SKM-1 (cell line): ENCODE measurements at regions not wholly inside any gene's neighbourhood (a gene's known extent, or its start where the extent isn't known, plus 50 kb on each side); places are given as distances from the start of the nearest gene placed in this dataset.

ENCODE experiments used
- DNase-seq: peaks from one replicate; lab custom pipeline; 2025; ENCODE audit not compliant: unreplicated experiment; lab: John Stamatoyannopoulos, UW

DNA sequence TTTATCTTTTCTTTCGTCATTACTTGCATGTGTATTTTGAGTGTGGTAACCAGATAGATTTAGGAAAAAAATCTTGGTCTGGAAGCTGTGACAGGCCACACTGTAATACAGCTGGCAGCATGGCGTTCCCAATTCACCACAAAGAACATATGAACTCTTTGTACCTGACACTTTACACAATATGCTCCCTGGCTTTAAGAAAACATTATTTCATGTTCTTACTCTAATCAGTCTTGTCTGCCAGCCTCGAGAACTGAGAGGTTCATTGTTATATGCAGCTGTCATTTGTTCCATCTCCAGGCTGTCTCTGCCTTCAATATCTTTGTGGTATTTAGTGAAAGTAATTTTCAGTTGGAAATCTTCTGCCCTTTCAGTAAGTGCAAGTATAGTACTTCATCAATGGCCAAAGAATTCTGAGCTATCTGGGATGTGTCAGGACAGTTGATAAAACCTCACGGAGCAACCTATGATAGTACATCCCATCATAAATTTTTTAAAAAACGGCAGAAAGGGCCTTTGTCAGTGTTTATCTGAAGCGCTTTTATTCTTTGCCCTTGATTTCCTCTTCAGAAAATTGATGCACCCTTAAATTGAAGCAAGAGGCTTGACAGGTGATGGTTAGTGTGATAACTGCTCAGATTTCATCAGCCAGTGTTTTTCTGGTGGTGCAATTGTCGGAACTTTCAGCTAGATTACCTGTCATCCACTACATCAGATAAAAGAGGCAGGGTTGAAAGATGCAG lies 146.3 kb upstream of the SP8 start:
- DNase-seq = no peak

DNA sequence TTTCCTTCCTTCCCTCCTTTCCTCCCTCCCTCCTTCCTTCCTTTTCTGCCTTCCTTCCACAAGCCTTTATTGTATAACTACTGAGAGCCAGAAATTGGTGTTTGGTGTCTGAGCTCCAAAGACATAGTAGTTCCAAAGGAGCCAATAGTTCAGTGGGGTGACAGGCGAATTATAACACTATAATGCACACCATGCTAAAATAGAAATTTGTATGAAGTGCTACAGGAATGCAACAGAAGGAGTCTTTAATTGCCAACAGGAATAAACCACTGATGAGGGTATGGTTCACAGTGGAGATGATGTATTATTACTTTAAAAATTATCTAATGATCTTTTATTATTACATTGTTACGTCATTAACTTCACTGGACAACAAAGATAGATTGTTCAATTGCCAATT lies 158.8 kb upstream of the SP8 start:
- DNase-seq = no peak

DNA sequence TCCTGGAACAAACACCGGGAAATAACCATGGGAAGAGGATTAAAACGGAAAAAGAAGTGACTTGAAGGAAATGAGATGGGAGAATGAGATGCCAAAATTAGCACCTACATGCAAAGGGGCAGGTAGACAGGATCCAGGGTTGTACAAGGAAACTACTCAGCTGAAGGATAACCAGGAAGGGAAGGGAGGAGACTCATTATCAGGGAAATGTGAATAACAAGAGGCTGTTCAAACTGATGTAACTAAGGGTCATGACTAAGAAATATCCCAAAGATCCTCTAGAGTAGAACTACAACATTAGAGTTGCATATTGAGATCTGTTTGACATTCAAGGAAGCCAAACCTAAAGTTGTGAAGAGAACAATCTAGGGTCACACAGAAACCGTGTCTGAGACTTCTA lies 166.2 kb upstream of the SP8 start:
- no peak for DNase-seq

DNA sequence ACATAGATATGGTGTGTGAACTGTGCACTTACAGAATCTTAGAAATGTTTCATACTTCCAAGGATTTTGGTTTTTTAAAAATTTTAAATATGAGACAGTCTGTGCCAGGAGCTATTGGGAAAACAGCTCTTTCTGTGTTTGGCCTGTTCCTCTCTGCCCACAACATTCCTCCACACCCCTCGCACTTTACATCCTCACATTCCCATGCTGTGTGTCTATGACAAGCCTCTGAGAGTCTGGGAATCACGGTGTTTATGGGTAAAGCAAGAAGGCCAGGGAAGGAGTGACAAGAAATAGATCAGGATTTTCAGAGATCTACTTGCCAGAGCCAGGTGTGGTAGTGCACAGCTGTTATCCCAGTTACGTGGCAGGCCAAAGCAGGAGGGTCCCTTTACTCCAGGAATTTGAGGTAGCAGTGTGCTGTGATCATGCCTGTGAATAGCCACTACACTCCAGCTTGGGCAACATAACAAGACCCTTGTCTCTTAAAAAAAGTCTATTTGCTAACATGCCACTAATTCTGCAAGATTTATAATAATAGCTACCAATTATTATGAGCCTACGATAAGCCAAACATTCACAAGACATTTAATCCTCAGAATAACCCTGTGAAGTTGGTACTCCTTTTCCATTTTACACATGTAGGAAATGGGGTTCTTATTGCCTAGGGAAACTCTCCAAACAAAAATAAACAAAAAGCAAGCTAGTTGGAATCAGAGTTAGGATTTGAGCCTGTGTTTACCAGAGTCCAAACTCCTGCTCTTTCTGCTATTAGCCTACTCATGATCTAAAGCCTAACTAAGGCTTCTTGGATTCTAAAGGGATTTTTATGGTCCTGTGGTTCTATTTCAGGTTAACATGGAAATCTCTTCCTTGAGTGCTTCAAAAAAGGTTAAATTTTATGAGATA lies 168.3 kb upstream of the SP8 start:
- no peak for DNase-seq

DNA sequence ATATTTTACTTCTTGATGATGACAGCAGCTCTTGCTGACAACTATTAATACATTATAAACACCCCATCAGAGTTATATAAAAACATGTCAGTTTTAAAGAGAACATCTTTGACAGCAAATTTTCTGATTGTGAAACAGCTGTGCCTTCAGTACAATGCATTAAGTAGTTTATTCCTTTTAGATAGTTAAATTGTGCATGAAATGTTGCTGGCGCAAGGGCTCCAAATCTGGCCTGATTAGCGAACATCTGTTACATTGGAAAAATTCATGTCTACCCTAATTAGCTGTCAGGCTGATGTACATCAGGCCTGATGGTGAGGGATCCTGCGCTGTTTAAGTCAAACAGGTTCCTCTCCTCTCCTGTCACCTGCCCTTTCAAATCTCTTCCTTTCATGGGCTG lies 171.9 kb upstream of the SP8 start:
- no peak for DNase-seq

DNA sequence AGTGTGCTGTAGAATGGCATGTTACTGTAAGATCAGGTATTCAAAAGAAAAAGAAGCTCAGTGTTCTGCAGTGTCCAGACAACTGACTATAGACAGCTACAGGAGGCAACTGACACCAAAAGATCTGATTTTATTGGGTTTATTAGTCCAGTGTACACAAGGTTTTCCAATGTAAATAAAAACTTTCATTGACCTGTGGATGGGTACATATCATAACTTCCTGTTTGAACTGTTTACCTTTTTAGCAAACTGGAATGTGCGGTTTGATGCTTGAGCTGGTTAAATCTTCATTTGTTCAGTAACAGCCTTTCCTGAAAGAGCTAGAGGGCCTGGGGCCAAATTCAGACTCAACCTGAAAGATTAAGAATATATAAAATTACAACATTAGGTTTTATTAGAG lies 172.6 kb upstream of the SP8 start:
- DNase-seq = no peak

DNA sequence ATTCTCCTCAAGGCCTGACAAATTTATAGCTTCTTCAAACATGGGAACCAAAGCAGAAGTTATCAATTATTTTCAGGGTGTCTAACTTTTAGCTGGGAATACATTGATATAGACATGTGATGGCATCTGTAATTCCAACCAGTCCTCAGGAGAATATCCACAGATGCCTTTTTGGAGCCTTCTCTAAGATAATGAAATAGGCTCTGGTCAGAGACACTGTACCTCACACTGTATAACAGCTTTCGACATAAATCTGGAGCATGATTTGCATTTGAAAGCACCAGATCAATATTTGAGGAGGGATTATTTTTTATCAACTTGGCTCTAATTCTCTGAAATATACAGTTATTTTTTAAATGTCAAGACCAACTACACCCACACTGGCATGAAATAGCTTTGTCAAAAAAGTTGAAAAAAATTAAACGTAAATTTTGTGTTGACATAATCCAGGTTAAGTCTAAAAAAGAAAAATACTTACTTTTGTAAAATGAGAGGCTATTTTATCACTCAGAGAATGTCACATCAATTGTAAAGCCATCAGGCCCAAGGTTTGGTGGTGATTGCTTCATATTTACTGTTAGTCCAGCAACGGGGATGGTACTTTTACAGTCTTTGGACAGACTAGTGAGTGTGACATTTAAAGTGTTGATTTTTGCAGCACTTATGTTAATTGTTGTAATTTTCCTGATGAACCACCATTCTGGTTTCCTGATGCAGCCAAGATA lies 177.0 kb upstream of the SP8 start:
- no peak for DNase-seq

DNA sequence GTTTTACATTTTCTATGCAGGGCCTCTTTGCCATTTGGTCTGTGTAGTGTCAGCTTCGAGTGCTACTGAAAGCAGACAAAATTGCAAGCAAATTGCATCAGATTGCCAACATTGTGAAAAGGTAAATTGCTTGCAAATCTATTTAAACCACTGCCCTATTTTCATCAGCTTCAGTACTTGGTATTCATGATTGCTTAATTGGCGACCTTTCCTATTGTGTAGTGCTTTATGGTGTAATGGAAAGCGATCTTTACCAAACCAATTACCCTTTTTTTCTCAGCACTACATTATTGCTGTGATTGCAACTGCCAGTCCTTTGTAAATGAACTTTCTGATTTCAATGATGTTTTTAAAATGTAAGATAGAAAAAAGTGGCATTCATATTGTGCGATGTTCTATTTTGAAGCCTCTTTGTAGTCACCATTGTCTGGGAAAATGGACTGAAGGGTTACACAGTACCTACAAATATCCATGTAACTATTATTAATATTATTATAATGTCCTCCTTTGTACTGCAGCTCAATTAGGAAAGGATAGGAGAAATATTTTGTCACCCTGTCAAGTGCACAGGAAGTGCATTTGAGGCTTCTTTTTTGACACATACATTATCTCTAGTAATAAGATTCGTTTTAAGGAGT lies 177.7 kb upstream of the SP8 start:
- DNase-seq = no peak

DNA sequence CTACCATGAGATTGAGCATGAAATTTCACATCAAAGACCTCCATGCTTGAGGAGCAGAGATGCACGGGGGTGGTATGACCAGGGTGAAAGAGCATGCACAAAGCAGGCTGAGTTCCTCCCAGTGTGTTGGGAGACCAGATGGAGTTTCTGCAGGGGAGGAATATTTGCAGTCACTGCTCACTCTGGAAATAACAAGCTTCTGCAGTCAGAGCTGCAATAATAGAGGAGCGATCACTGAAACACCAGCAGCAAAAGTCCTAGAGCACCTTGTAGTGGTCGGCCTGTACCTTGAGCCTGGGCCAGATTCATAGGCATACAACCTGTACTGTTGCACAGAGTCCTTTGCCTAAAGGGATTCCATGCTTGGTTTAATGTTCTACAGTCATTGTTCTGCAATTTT lies 184.5 kb upstream of the SP8 start:
- no peak for DNase-seq

DNA sequence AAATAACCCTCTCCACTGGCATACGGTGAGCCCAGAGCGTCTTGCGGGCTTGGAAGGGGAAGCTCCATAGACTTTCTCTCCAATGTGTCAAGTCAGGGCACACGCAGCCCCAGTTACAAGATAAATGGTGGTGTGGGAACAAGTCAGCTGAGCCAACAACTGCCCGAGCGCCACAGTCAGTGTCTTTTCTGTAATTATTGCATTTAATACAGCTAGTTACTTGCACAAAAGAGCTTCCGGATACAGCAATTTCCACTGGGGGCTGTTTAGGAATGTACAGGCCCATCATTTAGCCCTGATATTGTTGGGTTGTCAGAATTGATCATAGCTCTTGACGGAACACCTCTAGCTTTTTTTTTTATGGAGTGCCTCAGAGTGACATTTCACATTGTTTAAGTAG lies 193.5 kb upstream of the SP8 start:
- DNase-seq = no peak

DNA sequence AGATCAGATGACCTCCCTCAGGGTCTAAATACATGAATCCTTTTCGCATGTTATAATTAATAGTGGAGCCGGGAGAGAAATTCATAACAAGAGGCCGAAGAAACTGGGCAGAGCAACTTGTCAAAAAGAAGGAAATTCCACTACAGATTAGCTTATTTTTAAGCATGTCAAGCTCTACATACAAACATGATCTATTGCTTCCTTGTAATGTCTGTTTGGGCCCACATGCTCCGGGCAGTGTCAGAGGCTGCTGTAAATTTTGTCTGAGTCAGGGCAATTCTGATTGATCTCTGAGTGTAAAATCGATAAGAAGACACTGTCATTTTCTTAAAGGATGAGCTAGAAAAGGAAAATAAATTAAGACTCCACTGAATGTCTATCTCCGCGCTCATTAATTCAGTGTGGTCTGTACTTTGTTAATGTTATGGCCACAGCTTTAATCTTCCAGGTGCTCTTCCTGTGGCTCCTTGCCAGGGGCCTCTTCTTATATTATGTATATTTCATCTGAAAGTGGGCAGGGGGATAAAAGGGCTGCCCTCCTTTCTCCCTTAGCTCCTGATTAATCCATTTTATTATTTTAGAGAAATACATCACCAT lies 194.1 kb upstream of the SP8 start:
- no peak for DNase-seq

DNA sequence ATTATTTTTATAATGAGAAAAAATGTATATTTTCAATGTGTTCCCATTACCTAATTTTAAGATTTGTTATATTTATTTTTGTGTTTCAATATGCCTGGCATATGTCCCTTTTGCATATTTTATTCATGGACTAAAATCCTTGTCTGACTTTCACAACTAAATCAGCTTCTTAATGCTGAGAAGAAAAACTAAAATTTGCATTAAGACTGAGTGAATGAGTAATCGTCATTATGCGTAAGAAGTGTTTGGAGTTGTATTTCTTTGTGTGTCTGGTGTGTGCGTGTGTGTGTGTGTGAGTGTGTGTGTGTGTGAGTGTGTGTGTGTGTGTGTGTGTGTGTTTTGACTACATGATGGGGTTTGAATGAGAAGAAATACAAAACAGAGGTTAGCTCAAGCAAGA lies 201.7 kb upstream of the SP8 start:
- no peak for DNase-seq

DNA sequence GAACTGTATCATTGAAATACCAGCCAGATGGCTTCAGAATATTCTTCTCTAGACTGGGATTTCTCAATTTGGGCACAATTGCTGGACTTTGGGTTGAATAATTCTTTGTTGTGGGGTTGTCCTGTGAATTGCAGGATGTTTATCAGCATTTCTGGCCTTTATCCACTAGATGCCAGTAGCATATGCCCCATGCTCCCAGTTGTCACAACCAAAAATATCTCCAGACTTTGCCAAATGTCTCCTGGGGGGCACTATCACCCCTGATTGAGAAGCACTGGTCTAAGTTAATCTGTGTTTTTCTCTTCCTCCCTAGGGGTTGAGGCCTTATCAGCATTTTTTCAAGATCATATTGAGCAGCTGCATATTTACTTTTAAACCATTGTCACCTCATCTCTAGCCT lies 204.9 kb upstream of the SP8 start:
- DNase-seq = no peak

DNA sequence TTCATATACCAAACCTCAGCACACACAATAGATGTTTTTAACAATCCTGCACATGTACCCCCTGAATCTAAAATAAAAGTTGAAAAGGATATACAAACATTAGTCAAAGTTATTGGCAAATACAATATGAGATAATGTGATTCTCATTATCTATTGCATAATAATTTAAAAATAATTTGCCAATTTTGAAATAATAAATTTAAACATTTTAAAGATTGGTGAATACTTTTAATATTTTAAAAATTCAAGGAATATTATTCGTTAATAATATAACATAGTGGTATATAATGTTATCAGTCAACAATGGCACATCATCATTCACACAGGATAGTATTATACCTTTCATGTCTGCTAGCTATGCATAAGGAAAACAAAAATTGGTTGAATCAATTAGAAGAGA lies 207.0 kb upstream of the SP8 start:
- DNase-seq = no peak

DNA sequence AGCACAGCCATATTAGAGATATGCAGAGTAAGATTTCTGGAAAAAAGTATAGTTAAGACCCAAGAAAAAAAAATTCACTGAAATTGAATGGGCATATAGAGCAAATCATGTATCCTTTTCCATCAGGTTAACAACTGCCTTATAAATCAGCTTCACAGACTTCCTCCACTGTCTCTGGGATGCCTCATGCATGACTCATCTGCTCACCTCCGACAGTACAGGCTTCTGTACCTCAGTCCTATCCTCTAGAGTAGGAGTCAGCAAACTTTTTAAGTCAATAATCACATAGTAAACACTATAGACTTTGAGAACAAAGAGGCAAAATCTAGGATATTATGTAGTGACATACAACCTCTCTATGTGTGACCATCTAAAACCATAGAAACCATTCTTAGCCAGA lies 211.6 kb upstream of the SP8 start:
- DNase-seq = no peak

DNA sequence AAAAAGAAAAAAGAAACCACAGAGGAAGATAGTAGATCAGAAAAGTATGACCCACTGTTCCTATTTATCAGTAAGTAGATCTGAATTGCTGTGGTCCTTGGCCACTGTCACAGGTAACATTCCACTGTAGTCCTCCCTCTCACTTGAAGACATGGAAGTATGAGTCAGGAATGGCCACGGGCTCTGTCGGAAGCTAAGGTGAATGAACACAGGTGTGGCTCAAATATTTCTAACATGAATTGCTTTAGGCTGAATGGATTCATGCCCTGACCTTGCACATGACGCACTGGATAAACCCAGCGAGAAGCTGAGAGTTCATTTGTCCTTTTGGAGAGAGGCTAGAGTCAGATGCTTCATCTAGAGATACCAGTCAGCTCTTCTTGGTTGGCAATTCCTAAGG lies 224.5 kb upstream of the SP8 start:
- no peak for DNase-seq

DNA sequence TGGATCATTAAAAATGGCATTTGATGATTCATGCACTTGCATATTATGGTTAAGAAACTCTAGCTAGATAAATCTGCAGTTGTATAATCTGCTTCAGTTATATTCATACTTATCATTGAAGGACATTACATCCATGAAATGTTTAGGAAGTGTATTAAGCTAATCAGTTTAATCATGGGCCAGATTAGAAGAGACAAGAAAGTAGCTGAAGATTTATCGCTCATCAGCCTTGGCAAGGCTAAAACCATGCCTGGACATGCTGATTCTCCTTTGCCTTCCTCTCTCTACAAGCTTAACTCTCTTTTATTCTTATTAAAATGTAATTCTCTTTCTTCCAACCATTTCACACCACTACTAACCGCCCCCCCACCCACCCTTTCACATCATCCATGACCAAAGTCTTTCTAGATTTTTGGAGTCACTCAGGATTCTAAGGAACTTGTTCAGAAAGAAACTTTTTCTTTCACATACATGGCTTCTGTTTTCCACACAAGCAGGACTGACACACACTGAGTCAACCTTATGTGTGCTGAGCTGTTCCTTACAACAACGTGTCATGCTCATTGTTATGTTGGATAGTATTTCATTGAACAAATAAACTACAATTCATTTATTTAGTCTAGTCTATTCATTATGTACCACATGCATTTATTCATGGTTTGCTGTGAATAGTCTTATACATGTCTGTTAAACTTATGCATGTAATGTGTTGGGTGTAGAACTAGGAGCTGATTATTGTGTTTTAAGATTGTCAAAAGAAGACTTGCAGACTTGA lies 227.3 kb upstream of the SP8 start:
- DNase-seq = no peak

DNA sequence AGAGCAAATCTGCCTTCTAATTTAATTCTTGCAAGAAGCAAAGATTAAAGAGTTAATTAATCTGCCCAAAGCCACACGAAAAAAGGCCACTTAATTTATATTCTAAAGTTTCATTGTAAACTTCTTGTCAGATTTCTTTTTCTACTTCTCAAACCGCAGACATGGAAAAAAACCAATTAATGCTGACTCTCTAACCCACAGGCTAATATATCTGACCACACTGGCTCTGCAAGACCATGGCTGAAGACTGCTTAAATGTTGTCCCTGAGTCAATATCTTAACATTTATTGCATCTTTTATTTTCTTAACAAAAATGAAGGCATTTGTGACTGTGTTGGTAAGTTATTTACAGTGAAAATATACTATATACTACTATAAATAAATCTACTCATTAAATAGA lies 234.0 kb upstream of the SP8 start:
- DNase-seq = no peak

DNA sequence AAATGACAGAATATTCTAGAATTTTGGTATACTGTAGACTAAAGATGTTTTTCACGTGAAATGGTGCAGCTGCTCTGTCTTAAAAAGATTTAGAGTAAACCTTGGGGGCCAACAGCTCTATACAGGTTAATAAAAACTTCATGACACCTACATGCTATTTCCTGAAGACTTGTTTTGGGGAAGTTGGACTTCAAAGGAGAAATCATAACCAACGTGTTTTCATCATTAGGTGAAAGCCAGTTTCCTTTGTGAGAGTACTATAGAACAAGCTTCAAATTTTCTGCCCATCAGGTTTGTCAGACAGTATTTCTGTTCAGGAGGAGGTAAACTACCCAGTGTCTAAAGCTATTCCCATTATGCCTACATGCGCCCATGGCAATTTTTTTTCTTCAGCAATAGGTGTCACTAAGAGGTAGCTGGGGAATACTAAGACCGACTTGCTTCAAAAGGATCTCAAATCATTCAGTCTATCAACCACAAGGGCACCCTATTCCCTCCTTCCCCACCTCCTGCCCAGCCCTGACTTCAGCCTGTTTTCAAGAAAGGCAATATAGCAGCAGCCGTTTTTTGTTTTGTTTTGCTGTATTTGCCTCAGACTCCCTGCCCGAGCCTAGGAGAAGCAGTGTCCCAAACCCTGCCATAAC lies 237.3 kb upstream of the SP8 start:
- DNase-seq = no peak

DNA sequence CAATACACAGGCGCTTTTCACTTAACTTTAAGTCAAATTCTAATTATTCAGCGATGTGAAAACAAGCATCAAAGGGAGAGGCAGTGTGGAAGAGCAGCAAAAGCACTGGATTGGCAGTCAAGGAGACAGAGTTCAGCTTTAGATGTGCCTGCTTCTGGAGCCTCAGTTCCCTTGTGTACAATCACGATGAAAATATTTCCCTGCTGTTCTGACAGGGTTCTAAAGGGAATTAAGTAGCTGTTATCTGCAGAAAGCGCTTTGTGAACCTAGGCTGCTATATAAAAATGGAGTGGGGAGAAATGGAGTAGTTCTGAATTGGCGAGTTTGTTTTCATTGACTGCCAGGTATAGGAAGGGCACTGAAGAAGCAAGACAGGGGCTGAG lies 237.8 kb upstream of the SP8 start:
- no peak for DNase-seq
